GM19324 (cell line): ENCODE measurements at regions not wholly inside any gene's neighbourhood (a gene's known extent, or its start where the extent isn't known, plus 50 kb on each side); places are given as distances from the start of the nearest gene placed in this dataset.

ENCODE experiments used
- ATAC-seq: cut with Tn5 transposase; IDR thresholded peaks from one replicate; pipeline ENCODE4 v1.9.1; 2021; ENCODE audit warnings: mild to moderate bottlenecking, moderate library complexity; ENCODE audit not compliant: unreplicated experiment, low FRiP score

DNA sequence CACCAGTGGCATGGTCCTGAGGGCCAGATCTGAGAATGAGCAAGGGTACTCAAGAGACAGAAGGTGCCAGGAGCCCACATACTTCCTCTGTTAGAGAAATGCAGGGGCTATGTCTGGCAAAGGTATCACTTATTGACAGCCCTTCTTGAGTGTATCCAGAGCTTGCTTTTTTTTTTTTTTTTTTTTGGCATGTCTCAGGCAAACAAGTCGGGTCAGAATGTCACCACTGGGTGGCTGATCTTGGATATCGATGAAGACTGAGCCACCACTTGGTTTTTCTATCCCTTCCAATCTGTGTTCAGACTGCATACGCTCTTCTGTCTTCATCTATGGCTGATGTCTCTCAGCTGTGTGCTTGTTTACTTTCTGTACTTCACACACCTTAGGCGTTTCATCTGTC, 363.4 kb upstream of the C2CD4B start:
- ATAC-seq, result no peak

DNA sequence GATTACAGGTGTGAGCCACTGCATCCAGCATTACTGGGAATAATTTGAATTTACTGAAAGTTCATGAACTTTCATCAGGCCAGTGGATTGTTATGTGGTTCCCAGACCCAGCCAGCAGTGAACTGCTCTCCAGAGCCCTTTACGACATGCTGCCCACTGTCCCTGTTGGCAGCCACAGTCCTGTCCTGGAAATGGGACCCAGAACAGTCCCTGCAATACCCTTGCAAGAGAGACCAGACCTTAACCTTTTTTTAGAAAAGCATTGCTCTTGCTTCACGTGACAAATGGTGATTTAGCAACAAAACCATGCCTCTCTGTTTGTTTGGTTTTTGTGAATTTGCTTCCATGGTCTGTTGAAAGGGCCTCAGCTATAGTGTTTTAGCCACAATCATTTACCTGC, 367.3 kb upstream of the C2CD4B start:
- ATAC-seq, result no peak

DNA sequence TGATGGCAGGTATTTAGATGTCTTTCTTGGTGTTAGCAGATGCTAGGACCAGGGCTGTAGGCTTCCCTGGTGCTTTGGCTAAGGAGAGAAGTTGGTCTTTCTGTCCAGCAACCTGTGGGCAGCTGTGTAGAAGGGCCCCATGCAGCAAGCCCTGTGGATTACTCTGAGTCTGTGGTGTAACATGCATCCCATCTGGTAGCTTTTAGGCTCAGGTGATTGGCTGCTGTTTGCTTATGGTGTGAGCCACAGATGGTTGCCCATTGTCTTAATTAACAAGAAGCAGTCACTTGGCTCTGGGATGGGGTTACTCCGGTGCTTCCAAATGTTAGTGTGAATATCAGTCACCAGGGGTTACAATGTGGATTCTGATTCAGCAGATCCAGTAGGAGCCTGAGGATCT, 368.6 kb upstream of the C2CD4B start:
- no peak for ATAC-seq

DNA sequence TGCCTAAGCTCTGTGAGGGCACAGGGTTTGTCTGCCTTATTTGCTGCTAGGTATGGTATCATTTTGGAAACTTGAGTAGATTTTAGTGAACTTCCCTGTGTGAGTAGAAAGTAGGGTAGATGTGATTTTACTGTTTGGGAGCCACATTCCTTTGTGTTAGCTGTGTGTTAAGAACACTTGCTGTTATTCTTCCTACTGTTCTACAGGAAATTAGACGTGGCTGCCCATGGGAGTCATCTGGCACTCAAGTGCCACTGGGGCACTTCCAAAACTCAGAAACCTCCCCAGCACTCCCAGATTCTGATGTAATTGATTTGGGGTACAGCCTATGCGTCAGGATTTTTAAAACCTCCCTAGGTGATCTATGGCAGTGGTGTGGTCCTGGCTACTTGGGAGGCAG, 369.9 kb upstream of the C2CD4B start:
- ATAC-seq, result no peak

DNA sequence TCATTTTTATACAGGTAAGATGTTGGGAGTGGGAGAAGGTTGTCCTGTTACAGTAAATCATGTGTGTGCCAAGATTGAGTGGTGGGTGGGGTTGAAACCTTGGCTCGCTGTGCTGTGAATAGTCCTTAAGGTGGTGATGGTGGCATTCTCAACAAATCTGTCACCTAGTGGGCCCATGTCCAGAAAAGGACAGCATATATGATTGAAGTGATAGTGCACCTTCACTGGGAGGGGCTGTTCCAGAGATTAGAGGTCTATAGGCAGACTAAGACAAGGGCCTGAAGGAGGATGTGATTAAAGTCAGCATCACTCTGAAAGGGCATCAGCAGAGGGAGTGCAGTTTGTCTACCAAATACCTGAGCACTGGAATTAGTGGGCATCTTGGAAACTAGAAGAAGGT, 374.2 kb upstream of the C2CD4B start:
- ATAC-seq, result no peak

DNA sequence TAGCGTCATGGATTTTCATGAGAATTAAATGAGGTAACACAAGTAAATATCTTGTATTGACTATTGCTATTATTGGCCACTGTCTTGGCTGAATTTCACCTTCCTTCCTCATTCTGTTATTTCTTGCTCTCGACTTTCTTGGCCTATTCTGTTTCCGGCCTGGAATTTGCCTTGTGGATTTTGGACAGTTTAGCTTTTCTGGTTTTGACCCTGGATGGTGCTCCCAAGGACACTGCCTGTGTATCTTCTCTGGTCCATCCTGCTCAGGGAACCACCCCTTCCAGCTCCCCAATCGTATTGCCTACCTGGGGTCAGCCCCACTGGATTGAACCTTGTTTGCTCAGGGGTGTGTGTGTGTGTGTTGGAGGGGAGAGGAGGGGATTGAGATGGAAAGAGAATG, 376.2 kb upstream of the C2CD4B start:
- ATAC-seq, result no peak

DNA sequence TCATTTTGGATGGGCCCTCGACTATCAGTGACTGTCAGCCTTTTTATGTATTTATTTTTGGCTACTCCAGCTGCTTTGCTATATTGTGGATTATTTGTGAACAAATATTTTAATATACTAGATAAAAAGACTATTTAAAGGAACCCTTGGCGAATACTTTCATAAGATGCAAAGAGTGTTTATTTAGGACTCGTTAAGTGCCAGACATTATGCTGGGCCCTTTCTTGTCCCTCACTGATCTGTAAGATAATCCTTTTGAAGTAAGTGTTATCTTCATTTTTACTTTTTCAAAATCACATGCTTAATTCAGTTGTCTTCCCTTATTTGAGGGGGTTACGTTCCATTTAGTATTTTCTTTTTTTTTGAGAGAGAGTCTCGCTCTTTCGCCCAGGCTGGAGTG, 376.8 kb upstream of the C2CD4B start:
- no peak for ATAC-seq

DNA sequence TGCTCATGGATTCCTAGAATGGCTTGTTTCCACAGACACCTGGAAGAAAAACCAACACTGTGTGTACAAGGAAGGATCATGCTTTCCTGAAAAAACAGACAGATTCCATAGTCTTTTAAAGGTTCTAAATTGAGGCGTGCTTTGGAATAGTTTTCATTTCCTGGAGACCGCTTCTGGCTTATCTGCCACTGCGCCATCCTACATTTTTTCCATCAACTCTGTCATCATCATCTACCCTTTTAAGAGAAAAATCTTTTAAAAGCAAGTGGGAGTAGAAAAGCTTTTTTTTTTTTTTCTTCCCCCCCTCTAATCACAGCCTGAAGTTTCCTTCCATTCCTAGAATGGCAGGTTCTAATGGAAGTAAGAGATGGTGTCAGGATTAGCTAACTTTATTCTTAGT, 379.4 kb upstream of the C2CD4B start:
- ATAC-seq, result no peak

DNA sequence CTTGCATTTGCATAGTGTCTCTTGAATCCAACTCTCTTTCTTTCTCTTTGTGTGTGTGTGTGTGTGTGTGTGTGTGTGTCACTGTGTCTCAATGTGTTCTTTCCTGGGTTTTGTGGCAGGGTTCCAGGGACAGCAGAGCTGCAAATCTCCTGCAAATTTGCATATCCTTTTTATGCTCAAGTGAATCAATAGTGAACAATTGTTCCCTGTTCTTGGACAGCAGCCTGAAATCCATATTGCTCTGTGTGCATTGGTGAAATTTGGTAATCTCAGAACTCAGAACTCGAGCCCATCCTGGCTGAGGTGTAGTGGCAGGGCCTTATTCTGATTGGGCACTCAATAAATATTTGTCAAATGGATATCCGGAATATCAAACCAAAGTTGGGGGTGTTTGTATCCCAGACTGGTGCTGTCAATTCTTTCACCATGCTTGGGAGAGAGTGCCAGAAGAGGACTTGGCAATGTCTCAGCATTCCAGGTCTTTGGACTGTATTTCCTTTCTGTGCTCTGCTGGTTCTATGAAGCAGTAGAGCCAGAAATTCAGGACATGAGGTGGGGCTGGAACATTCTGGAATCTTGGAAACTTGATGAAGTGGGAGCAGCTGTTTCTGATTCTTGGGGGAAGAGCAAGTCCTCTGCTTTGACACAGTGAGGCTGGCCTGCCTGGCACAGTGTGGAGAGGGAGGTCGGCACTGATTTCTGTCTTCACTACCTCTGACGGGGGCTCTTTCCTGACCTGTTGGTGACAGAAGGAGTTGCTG, 380.6 kb upstream of the C2CD4B start:
- ATAC-seq, result no peak

DNA sequence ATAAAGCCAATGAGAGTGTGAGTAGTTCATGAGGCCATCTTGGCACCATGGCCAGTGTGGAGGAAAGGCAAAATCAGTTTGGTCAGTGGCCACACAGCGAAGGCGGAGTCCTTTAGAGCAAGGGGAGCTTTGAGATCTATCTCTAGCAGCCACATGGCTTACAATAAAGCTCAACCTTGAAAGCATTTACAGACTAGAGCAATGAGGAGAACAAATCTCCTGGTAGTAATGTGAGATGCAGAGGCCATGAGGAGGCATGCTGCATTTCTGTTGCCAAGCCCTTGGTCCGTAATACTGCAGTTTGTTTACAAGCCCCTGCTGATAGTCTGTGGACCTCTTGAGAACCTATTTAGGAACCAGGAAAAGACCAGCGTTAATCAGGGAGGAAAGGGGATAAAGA, 381.5 kb upstream of the C2CD4B start:
- ATAC-seq, result no peak

DNA sequence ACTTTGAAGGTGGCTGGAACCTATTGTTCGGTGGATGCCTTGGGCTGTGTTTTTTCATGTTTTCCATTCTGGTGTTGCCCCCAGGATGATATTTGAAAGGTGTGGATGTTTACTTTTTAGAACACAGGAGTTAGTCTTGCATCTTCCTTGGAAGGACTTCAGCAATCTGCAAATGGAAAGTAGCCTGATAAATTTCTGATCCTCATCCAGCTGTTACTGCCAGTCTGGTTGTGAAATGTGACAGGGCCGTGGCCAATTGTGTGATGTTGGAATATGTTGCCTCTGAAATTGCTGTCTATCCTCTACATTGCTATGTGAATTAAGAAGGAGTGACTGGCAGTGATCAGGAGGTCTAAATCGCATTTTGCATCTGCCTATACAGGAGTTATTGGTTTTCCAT, 382.5 kb upstream of the C2CD4B start:
- ATAC-seq, result no peak

DNA sequence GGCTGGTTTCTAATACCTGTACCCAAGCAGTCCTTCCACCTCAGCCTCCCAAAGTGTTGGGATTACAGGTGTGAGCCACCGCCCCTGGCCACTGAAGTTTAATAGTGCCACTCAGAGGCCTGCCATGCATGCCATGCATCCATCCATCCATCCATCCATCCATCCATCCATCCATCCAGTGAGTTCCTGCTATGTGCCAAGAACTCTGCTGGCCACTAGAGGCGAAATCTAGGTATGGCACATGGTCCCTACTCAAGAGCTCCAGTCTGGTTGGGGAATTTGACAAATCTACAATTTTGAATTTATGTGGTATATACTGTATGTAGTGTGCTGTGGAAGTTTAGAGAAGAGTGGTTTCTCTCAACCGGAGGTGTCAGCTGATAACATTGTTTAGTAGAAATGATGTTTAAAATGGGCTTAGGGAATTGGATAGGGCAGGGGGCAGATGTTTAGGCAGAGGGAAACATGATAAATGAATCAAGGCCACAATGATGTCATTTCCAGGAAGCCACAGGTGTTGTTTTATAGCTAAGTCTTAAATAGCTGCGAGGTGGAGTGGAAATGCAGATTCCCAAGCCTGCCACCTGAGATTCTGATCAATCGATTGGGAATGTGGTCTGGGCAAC, 384.4 kb upstream of the C2CD4B start:
- no peak for ATAC-seq

DNA sequence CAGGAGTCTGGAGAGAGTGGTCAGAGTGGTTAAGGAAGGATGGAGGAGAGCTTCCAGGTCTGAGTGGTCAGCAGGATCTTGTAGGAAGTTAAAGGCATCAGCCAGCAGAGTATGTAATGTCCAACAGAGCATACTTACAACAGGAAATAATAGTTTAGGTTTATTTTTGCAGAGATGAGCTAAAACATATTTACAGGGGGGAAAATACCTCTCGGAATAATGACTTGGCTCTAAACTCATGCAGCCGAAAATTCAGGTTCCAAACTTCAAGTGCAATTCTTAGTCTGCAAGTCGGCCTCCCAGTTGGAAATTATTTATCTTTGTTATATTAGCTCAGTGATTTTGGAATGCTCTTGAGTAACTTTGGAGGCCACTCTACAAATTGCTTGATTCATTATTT, 385.0 kb upstream of the C2CD4B start:
- no peak for ATAC-seq

DNA sequence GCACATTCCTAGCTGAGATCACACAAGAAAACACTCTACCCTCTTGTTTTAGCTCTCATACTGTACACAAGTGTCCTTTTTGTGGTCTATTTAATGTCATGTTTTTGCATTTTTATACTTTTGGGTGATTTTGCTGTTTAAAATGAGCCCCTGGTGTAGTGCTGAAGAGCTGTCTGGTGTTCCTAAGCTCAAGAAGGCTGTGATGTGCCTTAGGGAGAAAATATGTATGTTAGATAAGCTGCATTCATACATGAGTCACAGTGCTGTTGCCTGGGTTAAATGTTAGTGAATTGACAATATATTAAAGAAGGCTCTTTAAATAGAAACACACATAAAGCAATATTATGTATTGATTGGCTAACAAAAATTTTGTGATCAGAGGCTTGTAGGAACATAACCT, 387.4 kb upstream of the C2CD4B start:
- no peak for ATAC-seq

DNA sequence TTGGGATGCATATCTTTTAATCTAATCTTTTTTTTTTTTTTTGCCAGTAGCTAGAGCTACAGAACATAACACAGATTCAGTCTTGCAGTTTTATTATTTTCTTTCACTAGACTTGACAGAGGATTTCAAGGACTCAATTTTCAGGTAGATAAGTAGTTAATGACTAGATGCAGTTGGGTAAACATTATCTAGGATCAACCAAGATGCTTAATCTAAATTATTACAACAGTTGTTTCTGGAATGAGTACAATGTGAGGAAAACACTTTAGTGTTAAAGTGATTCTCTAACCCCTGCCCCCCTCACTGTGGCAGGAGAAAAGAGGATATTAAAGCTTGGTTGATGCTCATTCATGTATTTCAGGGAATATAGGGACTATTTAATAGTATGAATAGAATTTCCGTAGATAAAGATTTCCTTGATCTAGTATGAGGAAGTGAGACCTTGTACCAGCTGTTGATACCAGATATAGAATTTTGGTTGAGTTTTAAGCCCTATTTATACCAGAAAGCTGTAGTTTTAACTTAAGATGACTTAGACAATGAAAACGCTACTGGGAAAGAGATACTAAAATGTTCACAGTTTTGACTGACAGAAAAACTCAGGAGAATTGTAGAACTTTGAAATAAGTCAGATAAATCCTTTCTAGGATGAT, 389.0 kb upstream of the C2CD4B start:
- no peak for ATAC-seq

DNA sequence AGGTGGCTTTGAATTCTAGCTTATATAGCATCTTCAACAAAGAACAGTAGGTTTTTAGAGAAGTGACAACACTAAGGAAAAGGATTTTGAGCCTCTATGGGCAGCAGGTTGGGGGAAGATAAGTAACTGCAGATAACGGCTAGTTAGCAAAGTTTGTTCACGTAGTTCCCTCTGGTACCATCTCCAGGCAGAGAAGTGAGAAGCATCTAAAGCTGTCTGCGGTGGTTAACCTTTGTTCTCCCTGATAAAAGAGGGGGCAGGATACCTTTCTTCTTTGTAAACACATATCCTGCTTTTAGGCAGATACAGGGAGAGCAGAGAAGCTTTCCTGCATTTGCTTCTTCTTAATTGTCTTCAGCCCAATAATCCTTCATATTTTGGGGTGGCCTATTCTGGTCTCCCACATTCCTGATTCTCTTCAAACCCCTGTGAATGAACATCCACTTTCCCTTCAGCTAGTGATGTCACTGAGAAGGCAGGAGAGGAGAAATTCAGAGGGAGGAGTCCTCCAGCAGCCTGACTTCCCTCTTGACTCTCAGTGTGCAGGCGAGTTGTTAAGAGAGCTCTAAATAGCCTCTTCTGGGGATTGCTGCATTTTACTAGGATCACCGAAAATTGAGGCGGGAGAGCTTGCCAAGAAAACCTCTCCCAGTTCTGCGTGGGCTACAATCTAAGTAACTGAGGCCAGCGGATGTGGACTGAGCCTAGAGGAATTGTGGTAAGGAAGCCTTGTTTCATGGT, 393.7 kb upstream of the C2CD4B start:
- ATAC-seq, result no peak

DNA sequence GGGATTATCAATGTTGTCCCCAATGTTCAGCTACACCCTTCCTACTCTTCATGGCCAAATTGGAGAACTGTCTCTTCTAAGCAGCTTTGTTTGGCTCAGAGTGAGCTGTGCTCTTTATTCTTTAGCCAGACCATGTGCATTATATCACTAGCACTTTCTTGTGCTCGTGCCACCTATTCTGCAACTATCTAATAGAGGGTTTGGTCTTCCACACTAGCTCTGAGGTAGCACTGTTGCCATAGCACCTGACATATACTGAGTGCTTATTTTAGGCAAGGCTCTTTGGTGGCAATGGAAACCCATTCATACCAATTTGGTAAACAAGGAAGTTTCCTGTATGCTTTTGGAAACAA, 394.3 kb upstream of the C2CD4B start:
- no peak for ATAC-seq

DNA sequence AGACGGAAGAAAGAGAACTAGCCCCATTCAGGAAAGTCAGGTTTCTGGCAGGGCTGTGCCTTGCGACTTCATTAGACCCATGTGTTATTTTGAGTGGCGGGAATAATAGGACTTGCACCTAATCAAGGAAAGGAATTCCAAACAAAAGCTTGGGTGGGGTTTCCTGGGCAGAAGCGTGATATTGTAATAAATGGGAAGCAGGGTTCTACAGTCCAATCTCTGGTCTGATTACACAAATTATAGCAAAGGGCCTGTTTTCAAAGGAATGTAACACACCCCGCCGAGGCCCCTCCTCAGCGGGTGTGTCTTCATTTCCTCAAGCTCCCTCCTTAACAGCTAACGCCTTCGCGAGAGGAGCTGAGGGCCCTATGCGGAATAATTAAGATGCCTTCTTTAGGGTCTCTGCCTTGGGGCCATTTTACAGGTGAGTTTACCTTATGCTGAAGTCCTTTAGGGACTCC, 396.0 kb upstream of the C2CD4B start:
- ATAC-seq, result no peak

DNA sequence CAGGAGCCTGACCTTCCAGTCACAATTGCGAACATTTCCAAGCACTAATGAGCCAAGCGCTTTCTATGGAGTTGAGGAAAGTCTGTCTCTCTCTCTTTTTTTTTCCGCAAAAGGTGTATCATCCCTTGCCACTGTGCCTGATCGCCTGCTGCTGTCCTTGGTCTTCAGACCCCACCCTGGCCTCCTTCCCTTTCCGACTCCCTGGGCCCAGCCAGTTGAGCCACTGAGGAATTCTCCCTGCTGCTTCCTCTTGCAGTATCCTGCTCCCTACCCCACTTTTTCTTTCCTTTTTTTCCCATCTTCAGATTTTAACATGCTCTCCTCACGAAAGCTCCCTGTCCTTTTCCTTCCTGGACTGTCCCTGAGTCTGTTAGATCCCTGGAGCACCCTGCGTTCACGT, 396.5 kb upstream of the C2CD4B start:
- no peak for ATAC-seq

DNA sequence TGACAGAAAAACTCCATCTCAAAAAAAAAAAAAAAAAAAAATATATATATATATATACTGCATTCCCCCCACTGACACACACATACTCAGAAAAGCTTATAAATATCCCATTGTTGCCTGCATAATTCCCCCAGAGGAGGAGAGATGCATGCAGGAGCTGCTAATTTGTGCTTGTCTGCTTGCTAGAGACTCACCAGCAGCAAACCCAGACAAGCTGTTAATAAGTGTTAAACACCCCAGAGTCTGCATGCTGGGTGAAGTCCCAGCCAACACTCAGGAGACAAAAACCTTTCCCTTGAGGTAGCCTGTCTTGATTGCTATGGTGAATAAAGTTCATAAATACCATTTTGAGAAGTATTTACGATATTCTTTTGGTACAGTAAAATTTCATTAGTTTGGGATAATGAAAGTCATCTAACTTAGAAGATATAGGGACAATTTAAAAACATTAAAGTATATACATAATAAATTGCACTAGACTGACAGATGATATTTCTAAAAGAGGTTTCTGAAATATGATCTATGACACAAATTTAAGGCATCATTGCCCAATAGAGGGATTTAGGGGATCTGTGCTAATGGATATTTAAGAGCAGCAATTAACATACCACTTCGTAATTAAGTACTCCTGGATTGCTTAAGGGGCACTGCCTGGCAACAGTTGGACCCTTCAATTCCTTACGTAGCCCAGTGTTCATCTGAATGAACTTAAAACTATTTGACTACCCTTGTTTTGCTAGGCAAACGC, 400.0 kb upstream of the C2CD4B start:
- ATAC-seq, result no peak

DNA sequence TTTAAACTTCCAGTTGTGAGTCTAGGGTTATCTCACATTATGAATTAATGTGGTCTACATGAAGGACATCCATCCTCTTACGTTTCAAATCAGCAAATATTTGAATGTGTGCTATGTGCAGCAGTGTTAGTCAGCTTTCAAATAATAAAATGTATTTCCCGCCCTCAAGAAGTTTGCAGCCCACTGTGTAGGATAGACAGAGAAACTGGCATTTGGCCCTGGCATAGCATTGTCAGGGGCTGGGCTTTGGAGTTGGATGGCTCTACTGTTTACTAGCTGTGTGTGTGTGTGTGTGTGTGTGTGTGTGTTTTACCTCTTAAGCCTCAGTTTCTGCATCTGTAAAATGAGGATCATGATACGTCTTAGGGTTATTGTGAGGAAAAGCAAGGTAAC, 400.5 kb upstream of the C2CD4B start:
- no peak for ATAC-seq
